ENCODE measurements at regions not wholly inside any gene's neighbourhood (a gene's known extent, or its start where the extent isn't known, plus 50 kb on each side); places are given as distances from the start of the nearest gene placed in this dataset.

DNA sequence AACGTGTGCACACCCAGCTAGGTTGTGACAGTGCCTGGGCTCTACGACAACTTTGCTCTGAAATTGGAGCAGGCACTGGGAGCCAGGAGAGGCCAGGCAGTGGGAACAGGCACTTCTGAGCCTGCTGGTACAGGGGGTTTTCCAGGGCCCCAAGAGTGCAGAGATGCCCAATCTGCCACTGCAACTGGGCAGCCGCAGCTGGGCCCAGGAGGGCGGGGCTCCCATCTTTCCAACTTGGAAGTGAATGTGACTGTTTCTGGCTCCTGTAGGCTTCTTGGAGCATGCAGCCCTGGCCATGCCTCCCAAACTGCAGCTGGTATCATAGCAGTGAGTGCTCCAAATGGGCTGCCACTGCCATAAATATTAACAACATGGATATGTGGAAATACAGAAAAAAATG lies 465.1 kb upstream of the PABPC4L start:
- TF ChIP-seq POLR2A (IDR thresholded peaks at IDR 0.05; ENCODE audit: low read length) (no peak), GATA1 (IDR thresholded peaks at IDR 0.05; ENCODE audit: low read depth, low read length) (no peak)
